OCI-LY7 (cell line): ENCODE measurements at regions not wholly inside any gene's neighbourhood (a gene's known extent, or its start where the extent isn't known, plus 50 kb on each side); places are given as distances from the start of the nearest gene placed in this dataset.

ENCODE experiments used
- CTCF ChIP-seq: fragments of 200-600 bp; sonication (generic); conservative IDR thresholded peaks from 2 replicates; pipeline ENCODE4 v1.5.1; 2014; ENCODE audit warnings: mild to moderate bottlenecking, antibody characterized with exemption, low read length, moderate library complexity, mixed read lengths
- EZH2phosphoT487 ChIP-seq: fragments of 200-600 bp; sonication (generic); IDR thresholded peaks from 2 replicates; pipeline ENCODE4 v1.6.1; 2018; ENCODE audit warnings: low read depth, borderline replicate concordance, mild to moderate bottlenecking, mixed run types, antibody characterized with exemption, low read length, moderate library complexity, mixed read lengths

- TF ChIP-seq CTCF = no peak
- TF ChIP-seq EZH2phosphoT487 = no peak
Measured at GRCh38 chr17:72011561-72011960, 109.3 kb upstream of the SOX9 start.
